PFSK-1 (cell line): ENCODE measurements at regions not wholly inside any gene's neighbourhood (a gene's known extent, or its start where the extent isn't known, plus 50 kb on each side); places are given as distances from the start of the nearest gene placed in this dataset.

Source experiments
- FOXP2 ChIP-seq: optimal IDR thresholded peaks from 2 replicates; pipeline ENCODE3; 2011; ENCODE audit warnings: borderline replicate concordance, control low read depth, inconsistent platforms; ENCODE audit not compliant: insufficient read depth; ENCODE audit errors: extremely low read length, extremely low read depth
- POLR2AphosphoS5 ChIP-seq: IDR thresholded peaks from 2 replicates; pipeline ENCODE4 v1.6.1; 2012; ENCODE audit warnings: low read depth, mild to moderate bottlenecking, control low read depth, low read length, moderate library complexity
- SIN3A ChIP-seq: IDR thresholded peaks from 2 replicates; pipeline ENCODE4 v1.6.1; 2012; ENCODE audit warnings: mild to moderate bottlenecking, low read length, moderate library complexity, borderline replicate concordance; ENCODE audit not compliant: insufficient read depth
- TAF1 ChIP-seq: IDR thresholded peaks from 2 replicates; pipeline ENCODE4 v1.6.1; 2012; ENCODE audit warnings: low read length, control low read depth, borderline replicate concordance; ENCODE audit not compliant: insufficient read depth
- TF ChIP-seq, protein P1 (sequence below), 2 experiments: IDR thresholded peaks; 2 replicates each; pipeline versions ENCODE4 v1.6.1 to v1.8.0; 2011 to 2012; ENCODE audit warnings: low read depth in 2 of 2, low read length in 2 of 2, control low read depth in 1 of 2, inconsistent platforms in 1 of 2, mild to moderate bottlenecking in 1 of 2, moderate library complexity in 1 of 2; ENCODE audit not compliant: insufficient read depth in 1 of 2

DNA sequence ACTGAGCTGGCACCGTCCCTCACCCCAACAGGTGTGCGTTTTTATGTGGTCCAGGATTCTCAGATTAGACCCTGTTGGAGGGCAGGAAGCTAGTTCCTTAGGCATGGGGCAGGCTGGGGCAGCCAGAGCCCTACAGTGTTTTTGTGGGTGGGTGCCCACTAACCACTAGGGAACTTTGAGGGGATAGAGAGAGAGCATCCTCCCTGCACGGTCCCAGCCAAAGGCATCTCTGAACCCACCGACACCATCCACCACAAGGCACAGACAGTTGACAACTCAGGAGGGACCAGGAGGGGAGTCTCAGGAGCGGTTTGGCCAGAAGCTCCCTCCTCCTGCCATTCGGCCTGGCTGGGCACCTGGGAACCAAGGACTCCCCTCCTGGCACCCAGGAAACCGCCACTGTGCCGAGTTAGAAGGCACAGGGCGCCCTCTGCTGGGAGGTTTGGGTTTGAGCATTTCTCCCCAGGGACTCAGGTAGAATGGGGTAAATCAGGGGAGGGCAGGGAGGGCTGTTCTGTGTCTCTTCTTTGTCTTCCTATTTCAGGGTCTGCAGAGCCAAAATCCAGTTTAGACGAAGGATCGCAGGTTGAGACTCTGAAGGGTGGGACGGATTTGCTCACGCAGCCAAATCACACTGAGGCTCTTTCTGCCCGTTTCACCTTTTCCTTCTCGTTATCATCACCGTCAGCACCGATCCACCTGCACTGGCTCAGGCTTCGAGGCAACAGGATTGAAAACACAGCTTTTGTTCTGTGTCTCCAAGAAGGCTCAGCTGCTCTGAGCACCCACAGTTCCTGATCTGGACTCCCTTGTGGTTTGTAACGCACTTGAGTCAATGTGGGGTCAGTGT lies 84.8 kb upstream of the COL13A1 start:
- no peak for TF ChIP-seq TAF1

DNA sequence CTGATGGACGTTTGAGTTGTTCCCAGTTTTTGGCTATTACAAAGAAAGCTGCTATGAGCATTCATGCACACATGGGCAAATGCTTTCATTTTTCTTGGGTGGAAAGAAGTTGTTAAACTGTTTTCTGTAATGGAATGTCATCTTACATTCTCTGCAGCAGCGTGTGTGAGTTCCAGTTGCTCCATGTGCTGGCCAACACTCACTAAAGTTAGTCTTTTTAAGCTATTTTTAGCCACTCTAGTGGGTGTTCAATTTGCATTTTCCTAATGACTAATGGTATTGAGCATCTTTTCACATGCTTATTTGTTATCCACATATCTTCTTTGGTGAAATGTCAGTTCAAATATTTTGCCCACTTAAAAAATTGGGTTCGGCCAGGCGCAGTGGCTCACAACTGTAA lies 82.8 kb upstream of the COL13A1 start:
- TF ChIP-seq FOXP2 = no peak
- no peak for TF ChIP-seq POLR2AphosphoS5

DNA sequence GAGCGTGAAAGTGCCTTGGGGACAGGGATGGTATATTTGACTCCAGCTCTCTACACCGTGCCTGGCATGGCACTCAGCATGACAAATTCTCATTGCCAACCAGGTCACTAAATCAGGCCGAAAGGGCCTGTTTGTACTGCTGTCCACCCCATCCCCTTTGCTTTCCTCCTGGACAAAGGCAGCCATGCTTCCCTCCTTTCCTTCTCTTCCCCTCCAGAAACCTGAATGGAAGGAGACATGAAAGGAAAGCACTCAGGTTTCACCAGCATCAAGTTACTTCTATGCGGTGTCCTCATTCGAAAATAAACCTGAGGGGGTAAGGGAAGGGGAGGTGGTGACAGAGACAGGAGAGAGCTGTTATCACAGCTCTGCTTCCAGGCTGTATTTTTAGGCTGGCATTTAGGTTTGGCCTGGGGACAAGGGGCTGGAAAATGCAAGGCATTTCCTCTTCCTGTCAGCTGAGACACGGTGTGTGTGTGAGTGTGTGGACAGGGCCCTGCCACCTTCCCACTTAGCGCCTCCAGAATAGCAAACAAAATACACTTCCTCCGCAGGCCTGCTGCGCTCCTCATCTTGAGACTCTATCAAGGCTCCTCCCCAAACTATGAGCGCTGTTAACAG lies 79.9 kb upstream of the COL13A1 start:
- TF ChIP-seq TAF1 = no peak
- TF ChIP-seq SIN3A = no peak
- TF ChIP-seq, protein P1, sequence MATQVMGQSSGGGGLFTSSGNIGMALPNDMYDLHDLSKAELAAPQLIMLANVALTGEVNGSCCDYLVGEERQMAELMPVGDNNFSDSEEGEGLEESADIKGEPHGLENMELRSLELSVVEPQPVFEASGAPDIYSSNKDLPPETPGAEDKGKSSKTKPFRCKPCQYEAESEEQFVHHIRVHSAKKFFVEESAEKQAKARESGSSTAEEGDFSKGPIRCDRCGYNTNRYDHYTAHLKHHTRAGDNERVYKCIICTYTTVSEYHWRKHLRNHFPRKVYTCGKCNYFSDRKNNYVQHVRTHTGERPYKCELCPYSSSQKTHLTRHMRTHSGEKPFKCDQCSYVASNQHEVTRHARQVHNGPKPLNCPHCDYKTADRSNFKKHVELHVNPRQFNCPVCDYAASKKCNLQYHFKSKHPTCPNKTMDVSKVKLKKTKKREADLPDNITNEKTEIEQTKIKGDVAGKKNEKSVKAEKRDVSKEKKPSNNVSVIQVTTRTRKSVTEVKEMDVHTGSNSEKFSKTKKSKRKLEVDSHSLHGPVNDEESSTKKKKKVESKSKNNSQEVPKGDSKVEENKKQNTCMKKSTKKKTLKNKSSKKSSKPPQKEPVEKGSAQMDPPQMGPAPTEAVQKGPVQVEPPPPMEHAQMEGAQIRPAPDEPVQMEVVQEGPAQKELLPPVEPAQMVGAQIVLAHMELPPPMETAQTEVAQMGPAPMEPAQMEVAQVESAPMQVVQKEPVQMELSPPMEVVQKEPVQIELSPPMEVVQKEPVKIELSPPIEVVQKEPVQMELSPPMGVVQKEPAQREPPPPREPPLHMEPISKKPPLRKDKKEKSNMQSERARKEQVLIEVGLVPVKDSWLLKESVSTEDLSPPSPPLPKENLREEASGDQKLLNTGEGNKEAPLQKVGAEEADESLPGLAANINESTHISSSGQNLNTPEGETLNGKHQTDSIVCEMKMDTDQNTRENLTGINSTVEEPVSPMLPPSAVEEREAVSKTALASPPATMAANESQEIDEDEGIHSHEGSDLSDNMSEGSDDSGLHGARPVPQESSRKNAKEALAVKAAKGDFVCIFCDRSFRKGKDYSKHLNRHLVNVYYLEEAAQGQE (IDR thresholded peaks at IDR 0.05; ENCODE audit: insufficient read depth in 1 of 2, low read depth in 2 of 2, low read length in 2 of 2) = no peak
- TF ChIP-seq POLR2AphosphoS5 = no peak
- TF ChIP-seq FOXP2 = no peak

DNA sequence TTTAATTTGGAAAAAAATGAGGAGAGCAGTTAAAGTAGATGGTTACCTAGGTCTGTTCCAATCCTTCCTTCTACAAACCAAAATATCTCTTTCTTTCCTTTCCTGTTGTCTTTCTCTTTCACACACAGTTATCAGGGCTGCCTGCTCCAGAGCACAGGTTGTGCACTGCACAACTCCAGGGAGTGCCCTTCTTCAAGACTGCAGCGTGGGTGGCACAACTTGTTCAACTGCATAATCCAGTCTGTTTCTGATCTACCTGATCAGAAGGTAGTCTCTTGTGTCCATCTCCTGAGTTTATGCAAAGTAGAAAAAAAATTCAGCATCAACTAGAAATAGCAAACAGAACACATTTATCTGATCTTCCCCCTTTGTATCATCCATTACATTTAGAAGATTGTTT lies 78.1 kb upstream of the COL13A1 start:
- TF ChIP-seq SIN3A (no peak), FOXP2 (no peak), TAF1 (no peak), POLR2AphosphoS5 (no peak)
- TF ChIP-seq, protein P1 (IDR thresholded peaks at IDR 0.05; ENCODE audit: insufficient read depth in 1 of 2, low read depth in 2 of 2, low read length in 2 of 2) = no peak

DNA sequence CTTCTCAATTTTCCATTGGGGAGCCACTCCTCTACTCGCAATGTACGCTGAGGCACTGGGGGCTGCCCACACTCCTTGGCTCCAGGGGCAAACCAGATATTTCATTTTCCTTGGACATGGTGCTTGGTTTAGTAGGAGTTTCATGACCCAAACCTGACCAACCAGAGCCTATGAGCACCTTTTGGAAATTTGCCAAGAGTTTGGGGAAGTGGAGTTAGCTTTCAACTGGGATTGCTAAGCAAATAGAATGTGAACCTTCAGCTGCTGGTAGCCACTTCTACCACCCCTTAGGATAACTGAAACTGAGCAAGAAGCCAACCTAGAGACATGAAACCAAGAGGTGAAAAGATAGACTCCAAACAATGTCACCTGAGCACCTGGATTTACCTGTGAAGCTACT lies 74.9 kb upstream of the COL13A1 start:
- TF ChIP-seq FOXP2 = no peak
- TF ChIP-seq TAF1 = no peak
- TF ChIP-seq SIN3A = no peak
- TF ChIP-seq, protein P1 (IDR thresholded peaks at IDR 0.05; ENCODE audit: insufficient read depth in 1 of 2, low read depth in 2 of 2, low read length in 2 of 2) = no peak
- TF ChIP-seq POLR2AphosphoS5 = no peak

DNA sequence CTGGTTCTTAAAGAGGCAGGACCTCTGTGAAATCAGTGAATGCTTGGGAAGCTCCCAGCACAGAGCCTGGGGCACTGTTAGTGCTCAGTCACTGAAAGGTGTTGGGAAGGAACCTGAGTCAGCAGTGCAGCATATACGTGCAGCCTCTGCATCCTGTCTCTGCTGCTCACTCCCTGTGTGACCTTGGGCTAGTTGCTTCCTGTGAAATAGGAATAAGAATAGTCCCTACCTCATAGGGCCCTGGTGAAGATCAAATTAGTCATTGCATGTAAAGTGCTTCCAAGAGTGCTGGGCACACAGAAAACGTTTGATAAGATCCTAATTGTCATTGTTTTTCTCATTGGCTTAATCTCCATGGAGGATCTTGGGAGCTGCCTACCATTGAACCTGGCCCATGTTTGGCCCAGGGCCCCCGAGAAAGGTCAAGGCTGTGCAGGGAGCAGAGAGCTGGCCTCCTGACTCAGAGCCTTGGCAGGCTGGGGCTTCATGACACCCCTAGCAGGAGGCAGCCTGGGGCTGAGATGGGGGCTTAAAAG lies 73.3 kb upstream of the COL13A1 start:
- no peak for TF ChIP-seq TAF1
- TF ChIP-seq POLR2AphosphoS5 = no peak
- TF ChIP-seq SIN3A = no peak
- TF ChIP-seq, protein P1 (IDR thresholded peaks at IDR 0.05; ENCODE audit: insufficient read depth in 1 of 2, low read depth in 2 of 2, low read length in 2 of 2) = no peak
- no peak for TF ChIP-seq FOXP2
